ENCODE measurements at regions not wholly inside any gene's neighbourhood (a gene's known extent, or its start where the extent isn't known, plus 50 kb on each side); places are given as distances from the start of the nearest gene placed in this dataset.

DNA sequence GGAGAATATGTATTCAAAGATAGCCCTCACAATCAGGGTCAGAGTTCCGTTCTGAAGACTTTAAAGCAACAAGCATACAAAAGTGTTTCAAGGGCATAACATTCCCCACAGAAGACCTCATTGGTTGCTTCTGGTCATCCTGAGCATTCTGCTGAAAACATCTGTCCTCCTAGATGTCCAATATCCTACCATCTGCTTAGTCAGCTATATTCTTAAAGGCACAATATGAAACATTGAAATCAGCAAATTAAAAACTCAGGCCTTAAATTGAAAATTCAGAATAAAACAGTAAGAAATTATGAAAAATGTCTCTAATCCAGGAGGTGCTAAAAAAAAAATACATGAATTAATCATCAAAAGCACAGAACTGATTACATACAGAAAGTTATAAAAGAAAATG lies 1491.2 kb upstream of the PRR20A start:
- ChIA-PET CTCF (no interaction called here), POLR2A (no interaction called here)
- no peak overlapping the region for H2AFZ ChIP-seq (ENCODE audit: insufficient read depth, low read depth, low read length, poor library complexity, severe bottlenecking)
- H4K20me1 ChIP-seq (ENCODE audit: control insufficient read depth, insufficient read depth, low read length, poor library complexity, severe bottlenecking) = no peaks in the 10 kb centered on the region
- H3K27me3 ChIP-seq (replicated peaks in 1 of 4; ENCODE audit: control extremely low read depth in 1 of 4, control insufficient read depth in 3 of 4, insufficient read depth in 4 of 4, low read length in 3 of 4) = no peaks in the 10 kb centered on the region
- DNase-seq = no peak
- TF ChIP-seq EZH2 (IDR thresholded peaks at IDR 0.05; ENCODE audit: borderline replicate concordance, insufficient read depth, low read depth, low read length, poor library complexity, severe bottlenecking) = no peak
- TF ChIP-seq, protein P1, sequence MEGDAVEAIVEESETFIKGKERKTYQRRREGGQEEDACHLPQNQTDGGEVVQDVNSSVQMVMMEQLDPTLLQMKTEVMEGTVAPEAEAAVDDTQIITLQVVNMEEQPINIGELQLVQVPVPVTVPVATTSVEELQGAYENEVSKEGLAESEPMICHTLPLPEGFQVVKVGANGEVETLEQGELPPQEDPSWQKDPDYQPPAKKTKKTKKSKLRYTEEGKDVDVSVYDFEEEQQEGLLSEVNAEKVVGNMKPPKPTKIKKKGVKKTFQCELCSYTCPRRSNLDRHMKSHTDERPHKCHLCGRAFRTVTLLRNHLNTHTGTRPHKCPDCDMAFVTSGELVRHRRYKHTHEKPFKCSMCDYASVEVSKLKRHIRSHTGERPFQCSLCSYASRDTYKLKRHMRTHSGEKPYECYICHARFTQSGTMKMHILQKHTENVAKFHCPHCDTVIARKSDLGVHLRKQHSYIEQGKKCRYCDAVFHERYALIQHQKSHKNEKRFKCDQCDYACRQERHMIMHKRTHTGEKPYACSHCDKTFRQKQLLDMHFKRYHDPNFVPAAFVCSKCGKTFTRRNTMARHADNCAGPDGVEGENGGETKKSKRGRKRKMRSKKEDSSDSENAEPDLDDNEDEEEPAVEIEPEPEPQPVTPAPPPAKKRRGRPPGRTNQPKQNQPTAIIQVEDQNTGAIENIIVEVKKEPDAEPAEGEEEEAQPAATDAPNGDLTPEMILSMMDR (IDR thresholded peaks at IDR 0.05) = no peak
- no peak for ATAC-seq (ENCODE audit: low read depth)
- H3K27ac Mint-ChIP-seq = no peak overlapping the region
- H3K9me3 ChIP-seq (ENCODE audit: control extremely low read depth in 1 of 3, control insufficient read depth in 2 of 3, insufficient read depth in 1 of 3, low read length in 2 of 3) = no peaks in the 10 kb centered on the region
- H3K9me3 Mint-ChIP-seq (ENCODE audit: insufficient read depth) = peaks cover 7% of the 10 kb centered on the region
- WGBS (ENCODE audit: insufficient coverage) = 100% methylated on average over 1 of the region's 1 CpG
- H3K9ac ChIP-seq (ENCODE audit: low read length) = no peak overlapping the region
- no peaks in the 10 kb centered on the region for H3K27me3 Mint-ChIP-seq
- no peaks in the 10 kb centered on the region for H3K79me2 ChIP-seq (ENCODE audit: control insufficient read depth, insufficient read depth, low read length)
- intact Hi-C loops (cut with micrococcal nuclease) = no loop called here
- no peaks in the 10 kb centered on the region for H3K4me1 Mint-ChIP-seq
- H3K4me3 ChIP-seq (ENCODE audit: control extremely low read depth in 1 of 5, extremely low read depth in 1 of 5, insufficient read depth in 1 of 5, low read depth in 2 of 5, low read length in 4 of 5) = no peak overlapping the region
- H3K27ac ChIP-seq (ENCODE audit: low read length in 2 of 2) = no peak overlapping the region
- no peaks in the 10 kb centered on the region for H3K4me1 ChIP-seq (ENCODE audit: control insufficient read depth in 2 of 2, insufficient read depth in 2 of 2, low read length in 2 of 2)
- H3K4me3 Mint-ChIP-seq = no peak overlapping the region
- H3K36me3 ChIP-seq (replicated peaks in 1 of 2; ENCODE audit: control extremely low read depth in 1 of 2, control insufficient read depth in 1 of 2, extremely low read depth in 1 of 2, insufficient read depth in 2 of 2, low read length in 1 of 2) = no peaks in the 10 kb centered on the region
- H3K4me2 ChIP-seq (replicated peaks; ENCODE audit: low read depth, low read length, poor library complexity, severe bottlenecking) = no peak overlapping the region

DNA sequence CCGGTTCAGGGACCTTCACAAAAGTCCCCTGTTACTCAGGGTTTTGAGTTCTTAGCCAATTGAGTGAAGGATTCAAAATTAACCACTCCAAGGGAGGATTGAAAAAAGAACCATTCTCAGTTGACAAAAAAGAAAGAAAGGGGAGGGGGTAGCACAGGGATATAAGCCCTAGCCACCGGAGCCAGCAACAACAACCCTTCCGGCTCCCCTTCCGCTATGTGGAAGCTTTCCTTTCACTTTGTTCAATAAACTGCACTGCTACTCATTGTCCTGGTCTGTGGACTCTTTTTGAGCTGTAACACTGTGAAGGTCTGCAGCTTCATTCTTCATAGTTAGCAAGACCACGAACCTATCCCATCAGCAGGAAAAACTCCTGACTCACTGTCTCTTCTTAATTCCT lies 1488.1 kb upstream of the PRR20A start:
- TF ChIP-seq EZH2 (IDR thresholded peaks at IDR 0.05; ENCODE audit: borderline replicate concordance, insufficient read depth, low read depth, low read length, poor library complexity, severe bottlenecking) = no peak
- no peaks in the 10 kb centered on the region for H3K27me3 Mint-ChIP-seq
- Histone ChIP-seq H3K27ac (ENCODE audit: low read length in 2 of 2) (no peak overlapping the region), H4K20me1 (ENCODE audit: control insufficient read depth, insufficient read depth, low read length, poor library complexity, severe bottlenecking) (no peaks in the 10 kb centered on the region), H3K4me2 (replicated peaks; ENCODE audit: low read depth, low read length, poor library complexity, severe bottlenecking) (no peak overlapping the region), H3K79me2 (ENCODE audit: control insufficient read depth, insufficient read depth, low read length) (no peaks in the 10 kb centered on the region), H3K4me1 (ENCODE audit: control insufficient read depth in 2 of 2, insufficient read depth in 2 of 2, low read length in 2 of 2) (no peaks in the 10 kb centered on the region), H3K9me3 (ENCODE audit: control extremely low read depth in 1 of 3, control insufficient read depth in 2 of 3, insufficient read depth in 1 of 3, low read length in 2 of 3) (no peaks in the 10 kb centered on the region), H3K4me3 (ENCODE audit: control extremely low read depth in 1 of 5, extremely low read depth in 1 of 5, insufficient read depth in 1 of 5, low read depth in 2 of 5, low read length in 4 of 5) (no peak overlapping the region), H3K36me3 (replicated peaks in 1 of 2; ENCODE audit: control extremely low read depth in 1 of 2, control insufficient read depth in 1 of 2, extremely low read depth in 1 of 2, insufficient read depth in 2 of 2, low read length in 1 of 2) (no peaks in the 10 kb centered on the region), H2AFZ (ENCODE audit: insufficient read depth, low read depth, low read length, poor library complexity, severe bottlenecking) (no peak overlapping the region), H3K9ac (ENCODE audit: low read length) (no peak overlapping the region), H3K27me3 (replicated peaks in 1 of 4; ENCODE audit: control extremely low read depth in 1 of 4, control insufficient read depth in 3 of 4, insufficient read depth in 4 of 4, low read length in 3 of 4) (no peaks in the 10 kb centered on the region)
- intact Hi-C loops (cut with micrococcal nuclease) = no loop called here
- no peak overlapping the region for H3K4me3 Mint-ChIP-seq
- 100% methylated on average over 3 of the region's 5 CpGs for WGBS (ENCODE audit: insufficient coverage)
- DNase-seq (no peak), ATAC-seq (ENCODE audit: low read depth) (no peak)
- POLR2A ChIA-PET = no interaction called here
- H3K9me3 Mint-ChIP-seq (ENCODE audit: insufficient read depth) = peaks cover 9% of the 10 kb centered on the region
- CTCF ChIA-PET = no interaction called here
- no peaks in the 10 kb centered on the region for H3K4me1 Mint-ChIP-seq
- H3K27ac Mint-ChIP-seq = no peak overlapping the region

Measured in B cell (primary cell).